Adipose tissue (tissue), 3 donors: ENCODE measurements at regions not wholly inside any gene's neighbourhood (a gene's known extent, or its start where the extent isn't known, plus 50 kb on each side); places are given as distances from the start of the nearest gene placed in this dataset.

Experiments
- H3K27ac ChIP-seq: one replicate; pipeline ENCODE4 v1.5.1; 2013; ENCODE audit warnings: low read depth, low read length
- WGBS, 3 donors: extraction: QIAGEN DNeasy Blood & Tissue Kit; methylation state at CpG; one replicate each; pipeline ENCODE4 v1.1.7; 2013; 5-methylcytosine and 5-hydroxymethylcytosine counted together
- donor health status: healthy with polysubstance abuse.
- donor health status: Bipolar disorder and iron deficiency.
- donor health status: healthy.

- H3K27ac ChIP-seq = no peak overlapping the region
- 78 to 87% (median 83%) methylated on average over 4 of the region's 4 CpGs for WGBS, 3 donors
Measured at GRCh38 chr3:159147813-159148212, 346.0 kb downstream of the MFSD1 start.

GRCh38 chr3:159148466-159148865, 346.6 kb downstream of the MFSD1 start:
- no peak overlapping the region for H3K27ac ChIP-seq
- WGBS, 3 donors = 69 to 78% (median 70%) methylated on average over 1 of the region's 1 CpG

- WGBS, 3 donors = 60 to 85% (median 83%) methylated on average over 7 of the region's 7 CpGs
- H3K27ac ChIP-seq = no peak overlapping the region
Measured at GRCh38 chr3:159149131-159149530, 347.3 kb downstream of the MFSD1 start.

- no peak overlapping the region for H3K27ac ChIP-seq
- 30 to 85% (median 75%) methylated on average over 1 of the region's 1 CpG for WGBS, 3 donors
Measured at GRCh38 chr3:159149633-159150032, 347.8 kb downstream of the MFSD1 start.

- WGBS, 3 donors = 63 to 85% (median 83%) methylated on average over 3 of the region's 3 CpGs
Measured at GRCh38 chr3:159150180-159150579, 348.3 kb downstream of the MFSD1 start.

GRCh38 chr3:159151130-159151529, 349.3 kb downstream of the MFSD1 start:
- WGBS, 3 donors = 60 to 79% (median 70%) methylated on average over 5 of the region's 5 CpGs
- H3K27ac ChIP-seq = no peak overlapping the region

More at GRCh38 chr3:159150180-159150579, 348.3 kb downstream of the MFSD1 start:
- H3K27ac ChIP-seq = no peak overlapping the region

- H3K27ac ChIP-seq = no peak overlapping the region
- WGBS, 3 donors = 77 to 96% (median 84%) methylated on average over 2 of the region's 2 CpGs
Measured at GRCh38 chr3:159157275-159157674, 355.4 kb downstream of the MFSD1 start.

GRCh38 chr3:159158213-159158612, 356.4 kb downstream of the MFSD1 start:
- 27 to 54% (median 47%) methylated on average over 2 of the region's 2 CpGs for WGBS, 3 donors
- H3K27ac ChIP-seq = no peak overlapping the region

GRCh38 chr3:159158801-159159200, 356.9 kb downstream of the MFSD1 start:
- H3K27ac ChIP-seq = no peak overlapping the region

- no peak overlapping the region for H3K27ac ChIP-seq
- 77 to 81% (median 80%) methylated on average over 2 of the region's 2 CpGs for WGBS, 3 donors
Measured at GRCh38 chr3:159159546-159159945, 357.7 kb downstream of the MFSD1 start.

- WGBS, 3 donors = 90 to 94% (median 92%) methylated on average over 1 of the region's 1 CpG
- no peak overlapping the region for H3K27ac ChIP-seq
Measured at GRCh38 chr3:159163656-159164055, 361.8 kb downstream of the MFSD1 start.

- 43 to 68% (median 63%) methylated on average over 3 of the region's 3 CpGs for WGBS, 3 donors
- no peak overlapping the region for H3K27ac ChIP-seq
Measured at GRCh38 chr3:159165961-159166360, 364.1 kb downstream of the MFSD1 start.

- WGBS, 3 donors = 69 to 90% (median 82%) methylated on average over 2 of the region's 2 CpGs
- no peak overlapping the region for H3K27ac ChIP-seq
Measured at GRCh38 chr3:159166899-159167586, 365.2 kb downstream of the MFSD1 start.

- no peak overlapping the region for H3K27ac ChIP-seq
- 88 to 95% (median 91%) methylated on average over 1 of the region's 1 CpG for WGBS, 3 donors
Measured at GRCh38 chr3:159168788-159169187, 366.9 kb downstream of the MFSD1 start.

- H3K27ac ChIP-seq = no peak overlapping the region
Measured at GRCh38 chr3:159169828-159170227, 368.0 kb downstream of the MFSD1 start.

- 66 to 77% (median 71%) methylated on average over 4 of the region's 4 CpGs for WGBS, 3 donors
- H3K27ac ChIP-seq = no peak overlapping the region
Measured at GRCh38 chr3:159170436-159171003, 368.7 kb downstream of the MFSD1 start.

- H3K27ac ChIP-seq = no peak overlapping the region
- WGBS, 3 donors = 48 to 79% (median 64%) methylated on average over 3 of the region's 3 CpGs
Measured at GRCh38 chr3:159171333-159171732, 369.5 kb downstream of the MFSD1 start.

GRCh38 chr3:159172473-159172872, 370.6 kb downstream of the MFSD1 start:
- no peak overlapping the region for H3K27ac ChIP-seq
- WGBS, 3 donors = 68 to 77% (median 71%) methylated on average over 2 of the region's 2 CpGs

GRCh38 chr3:159174715-159175692, 373.1 kb downstream of the MFSD1 start:
- 64 to 70% (median 67%) methylated on average over 7 of the region's 7 CpGs for WGBS, 3 donors
- no peak overlapping the region for H3K27ac ChIP-seq
